HG02884 (cell line): ENCODE measurements at regions not wholly inside any gene's neighbourhood (a gene's known extent, or its start where the extent isn't known, plus 50 kb on each side); places are given as distances from the start of the nearest gene placed in this dataset.

Source experiments
- ATAC-seq: cut with Tn5 transposase; IDR thresholded peaks from one replicate; pipeline ENCODE4 v1.9.1; 2021; ENCODE audit warnings: mild to moderate bottlenecking, moderate library complexity; ENCODE audit not compliant: unreplicated experiment

DNA sequence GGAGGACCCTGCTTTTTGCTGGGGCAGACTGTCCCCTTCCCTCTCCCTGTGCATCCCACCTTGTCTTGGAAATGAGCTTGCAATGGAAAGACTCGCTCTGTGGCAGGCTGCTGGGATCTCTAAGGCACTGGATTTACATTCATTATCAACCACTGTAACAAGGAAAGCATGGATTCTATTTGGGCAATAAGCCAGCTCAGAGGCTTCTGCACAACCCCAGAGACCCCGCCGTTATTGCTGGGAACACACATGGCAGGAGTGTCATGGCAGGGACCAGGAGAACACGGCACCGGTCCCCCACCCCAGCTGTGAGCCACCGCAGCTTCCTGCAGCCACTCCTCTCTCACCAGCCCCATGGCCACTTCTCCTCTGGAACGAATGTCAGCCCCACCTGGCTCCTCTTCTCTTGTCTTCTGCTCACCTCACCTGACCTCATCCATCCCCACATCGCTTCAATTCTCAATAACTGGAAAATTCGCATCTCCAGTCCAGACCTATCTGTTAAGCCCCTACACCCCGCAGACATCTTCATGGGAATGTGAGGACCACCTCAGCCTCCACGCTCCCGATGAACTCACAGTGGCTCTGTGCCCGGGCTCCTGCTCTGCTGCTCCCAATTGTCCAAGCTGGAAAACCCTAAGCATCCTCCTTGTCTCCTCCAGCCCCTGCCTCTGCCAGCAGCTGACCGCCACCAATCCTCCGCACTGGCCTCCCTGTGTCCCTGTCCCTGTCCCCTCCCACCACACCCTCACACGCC lies 181.5 kb downstream of the USP12 start:
- ATAC-seq = no peak

DNA sequence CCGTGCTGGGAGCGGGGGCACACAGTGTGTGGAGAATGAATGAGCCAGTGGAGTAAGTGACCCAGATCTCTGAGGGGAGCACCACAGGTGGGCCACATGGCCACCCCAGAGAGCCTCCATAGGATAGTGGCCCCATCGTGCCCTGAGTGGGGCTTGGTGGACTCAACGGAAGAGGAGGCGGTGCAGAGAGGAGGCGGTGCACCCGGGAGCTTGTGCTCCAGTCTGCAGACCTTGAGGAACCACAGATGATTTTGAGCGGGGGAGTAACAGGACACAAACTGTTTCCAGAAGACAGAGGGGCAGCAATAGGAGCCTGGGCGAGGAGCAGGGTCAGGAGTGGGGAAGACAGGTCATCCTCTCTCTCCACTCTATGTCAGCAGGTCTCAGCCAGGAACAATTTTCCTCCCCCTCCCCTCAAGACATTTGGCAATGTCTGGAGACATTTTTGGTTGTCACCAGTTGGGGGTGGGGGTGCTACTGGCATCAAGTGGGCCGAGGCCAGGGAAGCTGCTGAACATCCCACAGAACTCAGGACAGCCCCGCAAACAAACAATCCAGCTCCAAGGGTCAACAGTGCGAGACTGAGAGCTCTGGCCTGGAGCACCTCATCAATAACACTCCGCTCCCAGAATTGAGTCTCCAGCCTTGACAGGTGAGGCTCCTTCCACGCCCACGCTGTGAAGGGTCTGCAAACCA lies 182.2 kb downstream of the USP12 start:
- ATAC-seq = no peak

DNA sequence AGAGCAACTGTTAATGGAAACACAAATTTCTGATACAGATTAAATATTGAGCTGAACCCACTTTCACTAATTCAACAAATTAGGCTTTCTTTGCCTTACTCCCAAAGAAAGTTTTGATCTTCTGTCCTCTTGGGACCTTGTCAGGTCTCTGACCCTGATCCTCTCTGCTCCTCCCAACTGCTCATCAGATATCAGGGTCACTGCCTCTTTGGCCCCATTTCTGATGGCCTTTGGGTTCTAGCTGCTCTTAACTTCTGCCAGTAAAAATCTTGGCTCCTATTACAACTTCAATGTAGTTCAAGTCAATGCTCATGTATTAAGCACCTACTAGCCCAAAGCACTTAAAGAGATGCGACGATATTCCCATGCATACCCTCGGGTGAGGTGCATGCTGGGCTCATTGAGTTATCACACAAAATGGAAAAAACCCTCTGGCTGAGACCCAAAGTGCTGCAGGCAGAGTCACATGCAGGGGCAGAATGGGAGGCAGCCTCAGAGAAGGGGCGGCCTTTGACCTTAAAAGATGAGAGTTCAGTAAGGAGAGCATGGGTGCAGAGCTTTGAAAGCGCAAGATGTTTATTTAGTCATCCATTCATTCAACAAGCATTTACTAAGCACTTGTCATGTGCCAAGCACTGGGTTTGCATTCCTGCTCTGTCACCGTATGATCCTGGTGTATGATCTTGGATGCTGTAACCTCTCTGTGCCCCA lies 183.4 kb downstream of the USP12 start:
- ATAC-seq = no peak

DNA sequence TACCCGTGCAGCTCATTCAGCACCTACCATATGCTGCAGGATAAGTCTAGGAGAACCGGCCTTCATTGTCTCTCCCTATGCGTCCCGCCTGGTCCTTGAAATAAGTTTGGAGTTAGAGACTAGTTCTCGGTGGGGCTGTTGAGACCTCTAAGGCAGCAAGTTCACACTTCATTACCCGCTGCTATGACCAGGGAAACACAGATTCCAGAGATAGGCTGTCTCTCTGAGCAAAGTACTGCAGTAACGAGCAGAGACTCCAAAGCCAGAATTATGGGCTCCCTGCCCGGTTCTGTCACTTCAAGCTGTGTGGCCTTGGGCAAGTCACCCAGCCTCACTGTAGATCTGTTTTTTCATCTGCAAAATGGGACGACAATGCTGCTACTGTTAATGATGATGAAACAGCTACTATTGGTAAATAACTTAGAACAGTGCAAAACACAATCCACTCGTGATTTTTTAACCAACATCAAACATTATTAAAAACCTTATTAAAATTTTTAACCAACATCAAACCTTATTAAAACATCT lies 184.1 kb downstream of the USP12 start:
- no peak for ATAC-seq

DNA sequence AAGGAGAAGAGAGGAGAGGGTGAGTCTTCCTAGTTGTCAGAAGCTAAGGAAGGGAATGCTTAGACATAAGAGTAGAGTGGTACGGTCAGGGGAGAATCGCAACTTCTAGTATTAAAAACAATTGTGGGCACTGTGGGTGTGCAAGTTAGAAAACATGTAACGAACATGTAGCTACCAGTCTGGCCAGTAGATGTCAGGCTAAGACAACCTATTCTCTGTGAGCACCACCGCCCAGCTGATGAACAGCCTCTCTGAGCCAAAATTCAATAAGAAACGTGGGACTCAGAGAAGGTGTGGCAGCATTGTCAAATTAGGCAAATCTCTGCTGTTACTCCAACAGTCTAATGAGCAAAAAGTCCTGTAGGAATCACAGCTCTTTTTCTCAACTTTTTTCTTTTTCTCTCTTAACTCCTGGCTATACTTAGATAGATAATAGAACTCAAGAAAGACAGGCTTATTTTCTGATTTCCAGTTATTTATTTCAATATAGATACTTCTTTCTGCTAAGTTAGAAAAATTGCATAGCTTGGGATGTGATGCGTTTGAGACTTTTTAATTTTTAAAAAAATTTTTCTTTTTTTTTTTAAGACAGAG lies 186.2 kb downstream of the USP12 start:
- ATAC-seq = no peak

DNA sequence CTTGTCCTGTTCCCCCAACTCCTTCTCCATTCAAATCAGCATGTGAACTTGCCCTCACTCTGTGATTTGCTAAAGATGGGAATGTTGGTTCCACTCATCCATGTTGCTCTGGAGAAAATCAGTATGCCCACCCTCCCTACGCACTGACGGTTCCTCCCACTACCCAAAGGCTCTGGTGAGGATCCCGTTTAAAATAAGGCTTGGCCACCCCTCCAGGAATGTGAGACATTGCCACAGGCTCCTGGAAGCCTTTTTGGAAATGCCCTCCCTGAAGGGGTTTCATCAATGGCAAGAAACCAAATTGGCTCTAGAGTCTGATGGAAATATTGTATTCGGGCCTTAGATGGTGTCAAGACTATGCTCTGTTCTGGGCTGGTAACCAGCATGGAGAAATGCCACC lies 187.3 kb downstream of the USP12 start:
- ATAC-seq = no peak

DNA sequence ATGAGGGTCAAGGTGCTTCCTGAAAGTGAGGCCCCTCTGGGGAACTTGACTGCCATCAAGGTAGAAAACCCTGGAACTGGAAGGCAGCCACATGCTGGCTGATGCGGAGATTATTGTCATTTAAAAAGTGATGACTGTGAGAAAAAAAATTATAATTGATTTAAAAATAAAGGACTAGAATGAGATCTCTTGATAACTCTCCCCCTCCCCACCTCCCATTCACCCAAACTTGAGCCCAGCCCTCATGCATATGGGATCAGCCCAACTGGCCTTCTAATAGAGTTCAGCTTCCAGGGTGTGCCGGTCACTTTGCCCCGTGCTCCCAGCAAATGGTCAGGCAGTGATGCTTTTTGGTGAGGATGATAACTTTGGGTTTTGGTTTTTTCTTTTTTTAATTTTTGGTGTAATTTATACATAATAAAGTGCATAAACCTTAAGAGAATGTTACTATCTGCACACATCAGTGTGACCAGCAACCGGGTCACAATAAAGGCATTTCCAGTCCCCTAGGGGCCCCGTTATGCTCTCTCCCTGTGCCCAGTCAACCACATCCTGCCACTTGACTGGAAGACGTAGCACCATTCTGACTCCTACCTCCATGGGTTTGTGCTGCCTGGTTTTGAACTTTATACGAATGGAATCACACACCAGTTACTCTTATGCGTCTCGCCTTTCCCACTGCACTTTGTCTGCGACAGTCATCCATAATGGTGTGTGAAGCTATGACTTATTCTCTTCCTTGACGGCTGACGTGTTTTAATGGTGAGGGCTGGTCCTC lies 187.9 kb downstream of the USP12 start:
- no peak for ATAC-seq

DNA sequence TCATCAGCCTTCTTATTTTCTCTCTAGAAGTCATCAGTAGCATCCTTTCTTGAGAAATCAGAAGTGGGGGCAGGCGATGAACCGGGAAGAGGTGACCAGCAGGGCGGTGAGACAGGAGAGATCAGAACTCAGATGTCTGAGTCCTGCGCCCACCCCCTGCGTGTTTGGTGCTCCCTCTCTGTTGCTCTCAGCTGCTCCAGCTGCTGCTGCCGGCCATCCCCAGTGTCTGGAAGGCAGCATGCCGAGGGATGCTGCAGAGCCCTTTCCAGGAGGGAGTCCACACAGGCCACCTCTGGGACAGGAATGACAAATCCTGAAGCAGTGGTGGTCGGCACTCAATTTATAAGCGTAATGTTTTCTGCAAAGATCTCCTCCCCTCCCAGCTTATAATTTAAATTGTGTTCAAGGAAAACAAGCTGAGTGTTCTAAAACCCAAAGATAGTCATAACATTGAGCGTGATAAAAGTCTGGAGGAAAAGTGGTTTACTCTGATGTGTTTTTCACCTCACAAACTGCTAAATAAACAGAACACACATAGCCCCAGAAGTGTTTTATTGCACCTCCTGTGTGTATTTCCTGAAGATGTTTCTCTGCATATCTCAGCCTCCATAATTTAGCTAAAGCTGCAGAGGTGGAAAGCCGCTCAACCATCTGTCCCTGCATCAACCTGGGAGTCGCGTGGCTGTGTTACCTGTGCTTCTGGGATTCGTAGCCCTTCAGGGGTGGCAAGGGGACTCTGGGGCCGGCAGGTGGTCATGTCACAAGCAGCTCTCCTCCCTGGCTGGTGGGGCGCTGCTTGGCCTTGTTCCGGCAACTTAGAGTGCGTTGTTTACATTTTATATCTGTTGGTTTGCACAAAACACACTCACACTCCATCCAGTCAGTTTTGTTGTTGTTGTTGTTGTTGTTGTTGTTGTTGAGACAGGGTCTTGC lies 191.2 kb downstream of the USP12 start:
- ATAC-seq = no peak

DNA sequence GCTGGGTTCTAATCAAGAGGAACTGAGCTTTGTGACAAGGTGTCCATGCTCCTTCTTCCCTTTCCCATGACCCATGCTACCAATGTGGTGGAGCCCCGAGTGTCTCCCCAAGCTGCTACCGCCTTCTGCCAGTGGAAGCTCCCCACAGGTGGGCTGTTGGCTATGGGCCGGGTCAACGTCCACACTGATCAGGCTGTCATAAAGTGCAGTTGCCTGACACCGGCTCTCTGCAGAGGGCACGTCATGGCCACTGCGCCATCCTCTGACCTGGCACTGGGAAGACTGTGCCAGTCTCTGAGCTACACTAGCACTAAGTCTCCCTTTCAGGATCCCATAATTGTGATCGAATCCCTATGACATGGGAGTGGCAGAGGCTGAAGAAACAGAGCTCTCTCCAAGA lies 192.3 kb downstream of the USP12 start:
- no peak for ATAC-seq

DNA sequence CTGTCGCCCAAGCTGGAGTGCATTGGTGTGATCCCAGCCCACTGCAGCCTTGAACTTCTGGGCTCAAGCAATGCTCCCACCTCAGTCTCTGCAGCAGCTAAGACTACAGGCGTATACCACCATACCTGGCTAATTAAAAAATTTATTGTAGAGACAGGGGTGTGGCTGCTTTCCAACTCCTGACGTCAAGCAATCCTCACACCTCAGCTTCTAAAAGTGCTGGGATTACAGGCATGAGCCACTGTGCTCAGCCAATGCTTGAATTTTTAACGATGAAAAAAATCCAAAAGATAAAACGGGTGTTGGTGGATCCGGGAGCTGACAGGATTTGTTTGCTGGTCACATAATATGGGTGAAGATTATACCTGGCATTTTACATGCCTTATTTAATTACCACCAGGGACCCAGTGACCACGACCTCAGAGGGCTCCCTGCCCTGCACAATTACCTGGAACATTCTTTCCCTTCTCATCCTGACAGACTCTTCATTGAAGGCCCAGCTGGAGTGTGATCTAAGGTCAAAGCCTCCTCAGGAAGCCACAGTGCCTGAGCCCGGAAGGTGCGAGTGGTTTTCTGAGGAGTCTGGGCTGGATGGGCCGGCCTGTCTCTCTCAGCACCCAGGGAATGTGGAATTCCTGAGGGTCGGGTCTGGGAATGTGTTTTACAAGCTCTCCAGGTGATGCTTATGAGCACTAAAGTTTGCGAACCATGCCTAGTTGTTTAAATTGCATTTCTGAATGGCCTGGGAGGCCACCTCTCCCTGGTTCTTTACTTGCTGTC lies 193.3 kb downstream of the USP12 start:
- ATAC-seq = no peak

DNA sequence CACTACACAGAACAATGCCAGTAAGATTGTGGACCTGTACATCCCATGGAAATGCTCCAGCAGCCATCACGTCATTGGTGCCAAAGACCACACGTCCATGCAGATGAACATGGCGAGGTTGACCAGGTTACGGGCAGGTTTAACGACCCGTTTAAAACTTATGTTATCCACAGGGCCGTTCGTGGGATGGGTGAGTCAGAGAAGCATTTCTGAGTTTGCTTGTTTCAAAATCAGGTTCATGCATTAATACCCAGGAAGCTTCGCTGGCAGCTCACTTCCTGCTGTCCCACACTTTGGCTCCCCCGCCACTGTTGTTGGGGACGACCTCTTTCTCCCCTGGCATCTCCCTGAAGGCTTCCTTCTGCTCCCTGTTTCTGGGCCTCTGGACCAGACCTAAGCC lies 194.1 kb downstream of the USP12 start:
- no peak for ATAC-seq

DNA sequence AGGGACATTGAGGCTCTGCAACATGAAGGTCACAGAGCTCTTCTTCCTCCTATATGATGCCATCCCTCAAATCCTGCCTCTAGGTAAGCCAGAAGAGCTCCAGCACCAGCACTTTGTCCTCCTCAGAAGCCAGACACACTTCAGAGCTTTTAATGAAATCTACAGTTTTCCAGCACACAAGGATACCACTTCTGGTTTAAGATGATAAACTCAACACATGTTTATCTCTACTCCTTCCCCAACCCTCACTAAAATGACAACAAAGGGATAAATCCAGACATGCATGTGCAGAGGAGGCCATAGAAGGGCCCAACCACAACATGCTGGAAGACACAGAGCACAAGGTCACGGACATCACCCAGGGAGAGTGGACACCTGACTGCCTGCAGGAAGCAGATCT lies 195.3 kb downstream of the USP12 start:
- ATAC-seq = no peak

DNA sequence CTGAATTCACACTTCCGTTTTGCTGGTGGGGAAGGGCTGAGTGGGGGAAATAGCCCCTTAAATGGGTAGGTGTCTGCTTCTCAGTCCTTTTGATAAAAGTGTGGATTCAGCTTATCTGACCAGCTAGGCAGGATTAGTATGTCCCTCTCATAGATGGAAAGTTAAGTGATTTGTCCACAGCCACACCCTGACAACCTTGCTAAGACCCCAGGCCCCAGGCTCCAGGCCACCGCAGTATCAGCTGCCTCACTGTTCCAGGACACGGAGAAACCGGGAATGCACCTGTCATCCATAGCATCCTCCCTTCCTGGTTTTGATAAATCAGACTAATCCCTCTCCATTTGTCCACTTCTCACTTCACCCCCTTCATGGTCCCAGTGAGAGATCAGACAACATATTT lies 197.7 kb downstream of the USP12 start:
- ATAC-seq = no peak

DNA sequence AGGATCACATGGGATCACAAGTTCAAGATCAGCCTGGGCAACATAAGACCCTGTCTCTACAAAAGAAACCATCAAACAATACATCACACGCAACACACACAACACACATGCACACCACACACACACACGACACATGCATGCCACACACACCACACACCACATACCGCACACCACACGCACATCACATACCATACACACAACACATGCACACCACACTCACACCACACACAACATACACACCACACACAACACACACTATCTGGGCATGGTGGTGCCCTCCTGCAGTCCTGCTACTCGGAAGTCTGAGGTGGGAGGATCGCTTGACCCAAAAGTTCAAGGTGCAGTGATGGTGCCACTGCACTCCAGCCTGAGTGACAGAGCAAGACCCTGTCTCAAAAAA lies 198.3 kb downstream of the USP12 start:
- ATAC-seq = no peak

DNA sequence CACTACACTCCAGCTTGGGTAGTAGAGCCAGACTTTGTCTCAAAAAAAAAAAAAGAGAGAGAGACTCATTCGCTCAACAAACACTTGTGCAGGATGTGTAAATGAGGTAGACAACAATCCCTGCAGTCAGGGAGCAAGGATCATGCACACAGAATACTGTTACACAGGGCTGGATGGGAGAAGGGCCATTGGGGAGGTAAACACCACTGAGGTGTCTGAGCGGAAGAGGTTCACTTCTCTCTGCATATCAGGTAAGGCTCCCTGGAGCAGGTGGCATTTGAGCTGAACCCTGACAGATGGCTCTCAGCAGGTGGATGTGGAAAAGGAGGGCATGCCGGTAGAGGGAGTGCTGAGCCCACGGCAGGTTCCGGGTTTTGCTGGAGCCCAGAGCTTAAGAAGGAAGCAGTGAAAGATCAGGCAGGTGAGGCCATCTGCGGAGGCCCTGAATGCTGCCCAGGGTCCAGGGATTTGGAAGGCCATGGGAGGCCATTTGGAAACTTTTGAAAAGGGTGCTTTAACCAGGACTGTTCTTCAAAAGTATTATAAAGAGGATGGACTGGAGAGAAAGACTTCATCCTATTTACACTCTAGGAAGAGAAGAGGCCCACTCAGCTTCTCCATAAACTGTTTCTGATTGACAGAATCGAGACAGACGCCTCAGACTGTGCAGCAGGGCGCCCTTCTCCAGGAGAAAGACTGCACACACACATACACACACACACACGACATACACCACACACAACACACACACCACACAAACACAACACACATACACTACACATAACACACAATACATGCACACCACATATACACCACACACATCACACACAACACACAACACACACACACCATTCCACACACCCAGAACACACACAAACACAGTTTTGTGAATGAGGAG lies 199.4 kb downstream of the USP12 start:
- no peak for ATAC-seq

DNA sequence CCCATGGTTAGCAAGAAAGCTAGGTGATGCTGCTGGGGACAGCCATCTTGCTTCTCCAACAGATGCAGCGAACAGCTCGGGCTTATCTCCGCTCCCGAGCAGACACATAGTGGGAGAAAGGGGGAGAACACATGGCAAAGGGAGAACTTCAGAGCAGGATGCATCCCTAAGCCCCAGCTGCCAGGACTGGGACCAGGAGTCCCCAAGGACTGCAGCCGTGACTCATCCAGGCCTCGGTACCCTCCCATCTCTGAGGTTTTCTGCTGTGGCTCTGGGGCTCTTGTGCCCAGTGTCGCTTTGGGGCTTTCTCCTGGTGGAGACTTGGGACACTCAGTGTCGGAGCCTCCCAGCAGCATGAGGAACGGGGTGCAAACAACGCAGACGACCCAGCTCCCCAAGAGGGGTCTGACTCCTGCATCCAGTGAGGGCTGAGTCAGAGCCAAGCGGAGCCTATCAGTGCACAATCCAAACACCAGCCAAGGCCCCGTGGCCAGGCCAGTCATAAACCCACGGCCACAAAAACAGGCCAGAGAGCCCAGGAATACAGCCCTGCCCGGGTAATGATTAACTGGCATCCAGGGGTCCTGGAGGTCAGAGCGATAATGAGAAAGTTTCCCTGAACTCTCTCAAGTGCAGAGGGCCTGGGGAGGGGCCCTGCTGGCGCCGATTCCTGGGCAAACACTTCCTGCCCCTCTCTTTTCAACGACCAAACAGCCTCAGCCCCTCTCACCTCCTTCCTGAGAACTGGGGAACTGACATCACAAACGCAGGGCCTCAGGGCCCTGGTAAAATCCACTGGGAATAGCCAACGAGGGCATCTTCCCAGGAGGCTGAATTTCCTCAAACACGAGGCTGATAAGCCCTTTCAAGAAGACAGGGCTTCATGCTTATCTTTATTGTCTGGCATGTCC lies 202.9 kb downstream of the USP12 start:
- no peak for ATAC-seq
